Liver (tissue), 8 donors: ENCODE measurements at regions not wholly inside any gene's neighbourhood (a gene's known extent, or its start where the extent isn't known, plus 50 kb on each side); places are given as distances from the start of the nearest gene placed in this dataset.
A peak's percentile ranks its signal among the peaks of the same experiment; 100 is the strongest.

Experiments used
- DNase-seq: peaks from one replicate; pipeline ENCODE4 v3.0.0-alpha.2; 2017; ENCODE audit warnings: low spot score
- H3K27ac ChIP-seq, 2 donors: one replicate each; pipeline ENCODE4 v1.7.0; 2013; ENCODE audit warnings: inconsistent platforms in 2 of 2, low read length in 2 of 2, control low read depth in 1 of 2, low read depth in 1 of 2, mild to moderate bottlenecking in 1 of 2
- H3K27me3 ChIP-seq, 4 donors: one replicate each; pipeline versions ENCODE4 v1.6.1 to v1.7.0; 2013; ENCODE audit warnings: low read length in 3 of 4, inconsistent platforms in 1 of 4, mild to moderate bottlenecking in 1 of 4, moderate library complexity in 1 of 4; ENCODE audit not compliant: control insufficient read depth in 4 of 4, insufficient read depth in 4 of 4
- H3K36me3 ChIP-seq, 4 donors: one replicate each; pipeline versions ENCODE4 v1.6.1 to v1.7.0; 2013; ENCODE audit warnings: low read length in 3 of 4, mild to moderate bottlenecking in 3 of 4, low read depth in 1 of 4, moderate library complexity in 1 of 4; ENCODE audit not compliant: control insufficient read depth in 4 of 4, insufficient read depth in 3 of 4
- H3K4me1 ChIP-seq, 4 donors: one replicate each; pipeline versions ENCODE4 v1.6.1 to v1.7.0; 2013; ENCODE audit warnings: low read length in 3 of 4, mild to moderate bottlenecking in 3 of 4, moderate library complexity in 1 of 4; ENCODE audit not compliant: control insufficient read depth in 4 of 4, insufficient read depth in 4 of 4
- H3K4me3 ChIP-seq, 3 donors: one replicate each; pipeline versions ENCODE4 v1.6.1 to v1.7.0; 2013; ENCODE audit warnings: low read length in 3 of 3, control low read depth in 1 of 3, low read depth in 1 of 3, mild to moderate bottlenecking in 1 of 3
- H3K9ac ChIP-seq, 2 donors: one replicate each; pipeline ENCODE4 v1.7.0; 2013; ENCODE audit warnings: low read length in 2 of 2, mild to moderate bottlenecking in 2 of 2, moderate library complexity in 2 of 2, control low read depth in 1 of 2, low read depth in 1 of 2
- H3K9me3 ChIP-seq, 4 donors: one replicate each; pipeline versions ENCODE4 v1.6.1 to v1.7.0; 2013; ENCODE audit warnings: low read length in 3 of 4; ENCODE audit not compliant: control insufficient read depth in 4 of 4
- EGR1 ChIP-seq, 2 donors: IDR thresholded peaks; 2 replicates each; pipeline ENCODE4 v1.6.1; 2016 to 2018; ENCODE audit warnings: antibody characterized with exemption in 2 of 2, low read depth in 2 of 2
- FOXA1 ChIP-seq: IDR thresholded peaks from 2 replicates; pipeline ENCODE4 v1.6.1; 2016; ENCODE audit warnings: antibody characterized with exemption
- FOXA2 ChIP-seq: IDR thresholded peaks from 2 replicates; pipeline ENCODE4 v1.6.1; 2016; ENCODE audit warnings: antibody characterized with exemption
- HNF4A ChIP-seq, 2 donors: conservative IDR thresholded peaks; 2 replicates each; pipeline ENCODE4 v1.6.1; 2016; ENCODE audit warnings: antibody characterized with exemption in 2 of 2, mild to moderate bottlenecking in 2 of 2
- HNF4G ChIP-seq: IDR thresholded peaks from 2 replicates; pipeline ENCODE4 v1.6.1; 2016; ENCODE audit warnings: antibody characterized with exemption
- JUND ChIP-seq, 2 donors: IDR thresholded peaks; 2 replicates each; pipeline ENCODE4 v1.6.1; 2016; ENCODE audit warnings: antibody characterized with exemption in 2 of 2
- RAD21 ChIP-seq, 2 donors: IDR thresholded peaks; 2 replicates each; pipeline ENCODE4 v1.6.1; 2016; ENCODE audit warnings: antibody characterized with exemption in 2 of 2, mild to moderate bottlenecking in 2 of 2
- RXRA ChIP-seq, 2 donors: IDR thresholded peaks; 2 replicates each; pipeline ENCODE4 v1.6.1; 2017 to 2018; ENCODE audit warnings: antibody characterized with exemption in 2 of 2, mild to moderate bottlenecking in 1 of 2
- SP1 ChIP-seq: IDR thresholded peaks from 2 replicates; pipeline ENCODE4 v1.6.1; 2018; ENCODE audit warnings: antibody characterized with exemption, mild to moderate bottlenecking
- YY1 ChIP-seq: IDR thresholded peaks from 2 replicates; pipeline ENCODE4 v1.6.1; 2016; ENCODE audit warnings: antibody characterized with exemption, mild to moderate bottlenecking
- WGBS: extraction: QIAGEN DNeasy Blood & Tissue Kit; methylation state at CpG from one replicate; pipeline ENCODE4 v1.1.7; 2013; 5-methylcytosine and 5-hydroxymethylcytosine counted together
- TF ChIP-seq, protein P1 (sequence below): IDR thresholded peaks from 2 replicates; pipeline ENCODE4 v1.6.1; 2016; ENCODE audit warnings: antibody characterized with exemption
- TF ChIP-seq, protein P2 (sequence below): IDR thresholded peaks from 2 replicates; pipeline ENCODE4 v1.6.1; 2016; ENCODE audit warnings: antibody characterized with exemption, mild to moderate bottlenecking
- TF ChIP-seq, protein P3 (sequence below): fragments of 150-350 bp; IDR thresholded peaks from 2 replicates; pipeline ENCODE4 v1.5.1; 2017; ENCODE audit warnings: improper control_type of control experiment, low read depth, low read length; ENCODE audit not compliant: missing input control
- TF ChIP-seq, protein P4 (sequence below): IDR thresholded peaks from 2 replicates; pipeline ENCODE4 v1.6.1; 2016; ENCODE audit warnings: antibody characterized with exemption
- donor health status: healthy.
- donor health status: healthy.
- donor health status: healthy.
- donor health status: healthy.
- donor health status: healthy.

DNA sequence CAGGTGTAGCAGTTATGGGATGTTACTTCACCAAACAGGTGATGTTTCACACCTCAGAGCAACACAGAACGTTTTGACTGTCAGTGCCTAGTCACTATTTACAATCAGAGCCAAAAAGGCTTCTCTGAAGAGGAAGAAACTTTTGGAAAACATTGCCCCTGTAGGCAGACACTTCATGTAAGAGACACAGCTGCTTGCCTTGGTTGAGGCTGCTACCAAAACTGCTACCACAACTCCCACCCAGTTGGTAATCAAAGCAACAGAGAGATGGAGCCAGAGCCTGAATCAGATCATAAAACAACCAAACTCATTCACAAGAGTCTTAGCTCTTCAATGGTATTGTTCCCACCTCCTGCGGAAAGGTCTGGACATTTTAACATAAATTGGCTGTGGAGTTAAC is 61.0 kb downstream of the CTSL start:
- TF ChIP-seq HNF4G (no peak), FOXA1 (no peak), RXRA (IDR thresholded peaks at IDR 0.05) (no peak)
- TF ChIP-seq, protein P1, sequence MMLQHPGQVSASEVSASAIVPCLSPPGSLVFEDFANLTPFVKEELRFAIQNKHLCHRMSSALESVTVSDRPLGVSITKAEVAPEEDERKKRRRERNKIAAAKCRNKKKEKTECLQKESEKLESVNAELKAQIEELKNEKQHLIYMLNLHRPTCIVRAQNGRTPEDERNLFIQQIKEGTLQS, result no peak
- WGBS, result 63% methylated on average over 2 of the region's 2 CpGs
- no peaks in the 10 kb centered on the region for H3K9me3 ChIP-seq
- H3K36me3 ChIP-seq, result no peaks in the 10 kb centered on the region
- H3K4me3 ChIP-seq, result no peak overlapping the region
- H3K27me3 ChIP-seq, result no peaks in the 10 kb centered on the region
- no peak overlapping the region for H3K9ac ChIP-seq
- DNase-seq, result no peak
- no peaks in the 10 kb centered on the region for H3K4me1 ChIP-seq
- H3K27ac ChIP-seq, result no peak overlapping the region

DNA sequence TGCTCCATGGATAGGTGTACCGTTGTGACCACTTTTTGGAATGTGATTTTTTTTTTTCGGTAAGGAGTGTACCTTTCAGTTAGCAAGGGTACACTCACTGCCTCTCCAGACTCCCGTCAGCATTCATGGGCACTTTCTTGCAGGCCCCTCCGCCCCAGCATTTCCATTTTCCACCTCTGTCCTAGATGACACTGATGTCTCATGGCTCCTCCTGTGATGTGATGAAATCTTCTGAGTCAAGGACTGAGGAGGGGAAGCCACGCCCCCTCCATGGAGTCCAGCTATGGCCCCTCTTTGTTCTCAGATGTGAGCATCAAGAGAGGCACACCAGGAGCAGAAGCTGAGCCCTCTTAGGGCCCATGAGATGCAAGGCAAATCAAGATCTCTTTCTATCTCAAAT is 61.8 kb downstream of the CTSL start:
- H3K4me3 ChIP-seq, result no peak overlapping the region
- H3K9me3 ChIP-seq, result no peaks in the 10 kb centered on the region
- no peak overlapping the region for H3K27ac ChIP-seq
- no peak overlapping the region for H3K9ac ChIP-seq
- 92% methylated on average over 5 of the region's 5 CpGs for WGBS
- TF ChIP-seq RAD21 (IDR thresholded peaks at IDR 0.05), result no peak
- TF ChIP-seq YY1, result no peak
- no peak for TF ChIP-seq FOXA2
- no peak for TF ChIP-seq EGR1 (IDR thresholded peaks at IDR 0.05; ENCODE audit: low read depth in 2 of 2)
- TF ChIP-seq FOXA1, result no peak
- TF ChIP-seq, protein P2, sequence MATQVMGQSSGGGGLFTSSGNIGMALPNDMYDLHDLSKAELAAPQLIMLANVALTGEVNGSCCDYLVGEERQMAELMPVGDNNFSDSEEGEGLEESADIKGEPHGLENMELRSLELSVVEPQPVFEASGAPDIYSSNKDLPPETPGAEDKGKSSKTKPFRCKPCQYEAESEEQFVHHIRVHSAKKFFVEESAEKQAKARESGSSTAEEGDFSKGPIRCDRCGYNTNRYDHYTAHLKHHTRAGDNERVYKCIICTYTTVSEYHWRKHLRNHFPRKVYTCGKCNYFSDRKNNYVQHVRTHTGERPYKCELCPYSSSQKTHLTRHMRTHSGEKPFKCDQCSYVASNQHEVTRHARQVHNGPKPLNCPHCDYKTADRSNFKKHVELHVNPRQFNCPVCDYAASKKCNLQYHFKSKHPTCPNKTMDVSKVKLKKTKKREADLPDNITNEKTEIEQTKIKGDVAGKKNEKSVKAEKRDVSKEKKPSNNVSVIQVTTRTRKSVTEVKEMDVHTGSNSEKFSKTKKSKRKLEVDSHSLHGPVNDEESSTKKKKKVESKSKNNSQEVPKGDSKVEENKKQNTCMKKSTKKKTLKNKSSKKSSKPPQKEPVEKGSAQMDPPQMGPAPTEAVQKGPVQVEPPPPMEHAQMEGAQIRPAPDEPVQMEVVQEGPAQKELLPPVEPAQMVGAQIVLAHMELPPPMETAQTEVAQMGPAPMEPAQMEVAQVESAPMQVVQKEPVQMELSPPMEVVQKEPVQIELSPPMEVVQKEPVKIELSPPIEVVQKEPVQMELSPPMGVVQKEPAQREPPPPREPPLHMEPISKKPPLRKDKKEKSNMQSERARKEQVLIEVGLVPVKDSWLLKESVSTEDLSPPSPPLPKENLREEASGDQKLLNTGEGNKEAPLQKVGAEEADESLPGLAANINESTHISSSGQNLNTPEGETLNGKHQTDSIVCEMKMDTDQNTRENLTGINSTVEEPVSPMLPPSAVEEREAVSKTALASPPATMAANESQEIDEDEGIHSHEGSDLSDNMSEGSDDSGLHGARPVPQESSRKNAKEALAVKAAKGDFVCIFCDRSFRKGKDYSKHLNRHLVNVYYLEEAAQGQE, result no peak
- TF ChIP-seq HNF4G, result no peak
- no peak for TF ChIP-seq HNF4A (conservative IDR thresholded peaks at IDR 0.05)
- TF ChIP-seq JUND (IDR thresholded peaks at IDR 0.05), result no peak
- TF ChIP-seq, protein P3, sequence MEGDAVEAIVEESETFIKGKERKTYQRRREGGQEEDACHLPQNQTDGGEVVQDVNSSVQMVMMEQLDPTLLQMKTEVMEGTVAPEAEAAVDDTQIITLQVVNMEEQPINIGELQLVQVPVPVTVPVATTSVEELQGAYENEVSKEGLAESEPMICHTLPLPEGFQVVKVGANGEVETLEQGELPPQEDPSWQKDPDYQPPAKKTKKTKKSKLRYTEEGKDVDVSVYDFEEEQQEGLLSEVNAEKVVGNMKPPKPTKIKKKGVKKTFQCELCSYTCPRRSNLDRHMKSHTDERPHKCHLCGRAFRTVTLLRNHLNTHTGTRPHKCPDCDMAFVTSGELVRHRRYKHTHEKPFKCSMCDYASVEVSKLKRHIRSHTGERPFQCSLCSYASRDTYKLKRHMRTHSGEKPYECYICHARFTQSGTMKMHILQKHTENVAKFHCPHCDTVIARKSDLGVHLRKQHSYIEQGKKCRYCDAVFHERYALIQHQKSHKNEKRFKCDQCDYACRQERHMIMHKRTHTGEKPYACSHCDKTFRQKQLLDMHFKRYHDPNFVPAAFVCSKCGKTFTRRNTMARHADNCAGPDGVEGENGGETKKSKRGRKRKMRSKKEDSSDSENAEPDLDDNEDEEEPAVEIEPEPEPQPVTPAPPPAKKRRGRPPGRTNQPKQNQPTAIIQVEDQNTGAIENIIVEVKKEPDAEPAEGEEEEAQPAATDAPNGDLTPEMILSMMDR, result no peak
- no peak for DNase-seq
- no peaks in the 10 kb centered on the region for H3K27me3 ChIP-seq
- no peaks in the 10 kb centered on the region for H3K36me3 ChIP-seq
- peaks cover 0 to 1% (median 1%) of the 10 kb centered on the region in 4 donors for H3K4me1 ChIP-seq

DNA sequence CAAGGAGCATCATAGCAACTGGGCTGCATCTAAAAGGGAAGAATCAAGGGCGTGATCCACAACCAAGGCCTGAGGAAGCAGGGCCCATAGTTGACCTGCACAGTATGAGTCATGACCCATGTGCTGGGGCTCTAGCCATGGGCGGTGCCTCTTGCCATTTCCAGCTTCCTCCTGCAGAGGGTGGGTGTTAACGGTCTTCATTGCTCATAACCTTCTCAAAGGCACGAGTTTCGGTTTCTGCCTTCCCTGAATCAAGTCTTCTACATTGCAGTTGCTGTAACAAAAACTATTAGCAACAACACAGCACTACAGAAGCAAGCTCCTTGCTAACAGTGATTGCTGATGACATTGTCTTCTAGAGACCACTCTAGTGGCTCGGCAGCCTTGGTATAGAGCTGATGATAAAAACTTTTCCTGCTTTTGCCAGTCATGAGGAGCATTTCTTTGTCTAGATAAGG is 66.9 kb downstream of the CTSL start:
- Histone ChIP-seq H3K36me3 (no peaks in the 10 kb centered on the region), H3K4me3 (no peak overlapping the region), H3K27ac (peak overlapping the region; percentile 69 to 87), H3K4me1 (peaks cover 2 to 8% (median 6%) of the 10 kb centered on the region in 4 donors), H3K9ac (no peak overlapping the region), H3K9me3 (no peaks in the 10 kb centered on the region), H3K27me3 (no peaks in the 10 kb centered on the region)
- WGBS, result 77% methylated on average over 6 of the region's 6 CpGs
- no peak for DNase-seq
- TF ChIP-seq HNF4G, result no peak
- TF ChIP-seq SP1, result no peak
- TF ChIP-seq, protein P1, result no peak
- TF ChIP-seq, protein P3, result no peak
- TF ChIP-seq EGR1 (IDR thresholded peaks at IDR 0.05; ENCODE audit: low read depth in 2 of 2), result no peak
- TF ChIP-seq FOXA2, result no peak
- TF ChIP-seq, protein P4, sequence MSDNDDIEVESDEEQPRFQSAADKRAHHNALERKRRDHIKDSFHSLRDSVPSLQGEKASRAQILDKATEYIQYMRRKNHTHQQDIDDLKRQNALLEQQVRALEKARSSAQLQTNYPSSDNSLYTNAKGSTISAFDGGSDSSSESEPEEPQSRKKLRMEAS, result no peak
